ENCODE measurements at regions not wholly inside any gene's neighbourhood (a gene's known extent, or its start where the extent isn't known, plus 50 kb on each side); places are given as distances from the start of the nearest gene placed in this dataset.

GRCh38 chr1:239539812-239540211 lies 153.4 kb downstream of the CHRM3 start:
- no peak for DNase-seq

GRCh38 chr1:239543873-239544272 lies 157.5 kb downstream of the CHRM3 start:
- no peak for DNase-seq

GRCh38 chr1:239545466-239545865 lies 159.1 kb downstream of the CHRM3 start:
- DNase-seq, result no peak

- DNase-seq, result no peak
Observed at GRCh38 chr1:239547987-239548386, 161.6 kb downstream of the CHRM3 start.

- no peak for DNase-seq
Observed at GRCh38 chr1:239550178-239550577, 163.8 kb downstream of the CHRM3 start.

- DNase-seq, result no peak
Observed at GRCh38 chr1:239555350-239555749, 169.0 kb downstream of the CHRM3 start.

GRCh38 chr1:239558559-239558958 lies 172.2 kb downstream of the CHRM3 start:
- DNase-seq, result no peak

GRCh38 chr1:239558991-239559390 lies 172.6 kb downstream of the CHRM3 start:
- DNase-seq, result no peak

GRCh38 chr1:239560921-239561320 lies 174.6 kb downstream of the CHRM3 start:
- DNase-seq, result no peak

GRCh38 chr1:239562095-239562494 lies 175.7 kb downstream of the CHRM3 start:
- no peak for DNase-seq

- DNase-seq, result no peak
Observed at GRCh38 chr1:239563681-239564080, 177.3 kb downstream of the CHRM3 start.

GRCh38 chr1:239566074-239566473 lies 179.7 kb downstream of the CHRM3 start:
- DNase-seq, result no peak

- DNase-seq, result no peak
Observed at GRCh38 chr1:239570878-239571277, 184.5 kb downstream of the CHRM3 start.

- DNase-seq, result no peak
Observed at GRCh38 chr1:239572183-239572582, 185.8 kb downstream of the CHRM3 start.

GRCh38 chr1:239574112-239574511 lies 187.7 kb downstream of the CHRM3 start:
- DNase-seq, result no peak

- no peak for DNase-seq
Observed at GRCh38 chr1:239575113-239575512, 188.7 kb downstream of the CHRM3 start.

- DNase-seq, result no peak
Observed at GRCh38 chr1:239583536-239583935, 197.2 kb downstream of the CHRM3 start.

GRCh38 chr1:239586128-239586527 lies 199.8 kb downstream of the CHRM3 start:
- DNase-seq, result no peak

- no peak for DNase-seq
Observed at GRCh38 chr1:239587066-239587465, 200.7 kb downstream of the CHRM3 start.

- no peak for DNase-seq
Observed at GRCh38 chr1:239587574-239588369, 201.4 kb downstream of the CHRM3 start.

- no peak for DNase-seq
Observed at GRCh38 chr1:239590556-239590955, 204.2 kb downstream of the CHRM3 start.

- no peak for DNase-seq
Observed at GRCh38 chr1:239593527-239593926, 207.2 kb downstream of the CHRM3 start.

GRCh38 chr1:239600588-239600987 lies 214.2 kb downstream of the CHRM3 start:
- no peak for DNase-seq

- no peak for DNase-seq
Observed at GRCh38 chr1:239601108-239601507, 214.7 kb downstream of the CHRM3 start.

GRCh38 chr1:239603530-239603929 lies 217.2 kb downstream of the CHRM3 start:
- DNase-seq, result no peak

Data from SHP77 (cell line).